Sciatic nerve (tissue), 2 donors: ENCODE measurements at regions not wholly inside any gene's neighbourhood (a gene's known extent, or its start where the extent isn't known, plus 50 kb on each side); places are given as distances from the start of the nearest gene placed in this dataset.
"Not testable (repeated sequence)": the region's sequence is repeated elsewhere in the genome, so short reads cannot be mapped to it uniquely, and the experiment has no call there.

Experiments used
- ATAC-seq: fragments of 200-7000 bp; cut with Tn5 transposase; one replicate; pipeline ENCODE4 v1.9.1; 2020; ENCODE audit warnings: mild to moderate bottlenecking, moderate library complexity
- DNase-seq: peaks from one replicate; pipeline ENCODE4 v3.0.0-alpha.2; 2020; ENCODE audit warnings: low spot score
- intact Hi-C: fragments of 100-400 bp; cut with DNase I; formaldehyde crosslinking; loops from one replicate; pipeline ENCODE4 v1.14.2; 2022
- donor health status: DM: no; HTN: no; CAD: no.
- donor health status: DM: no; HTN: no; CAD: no.

DNA sequence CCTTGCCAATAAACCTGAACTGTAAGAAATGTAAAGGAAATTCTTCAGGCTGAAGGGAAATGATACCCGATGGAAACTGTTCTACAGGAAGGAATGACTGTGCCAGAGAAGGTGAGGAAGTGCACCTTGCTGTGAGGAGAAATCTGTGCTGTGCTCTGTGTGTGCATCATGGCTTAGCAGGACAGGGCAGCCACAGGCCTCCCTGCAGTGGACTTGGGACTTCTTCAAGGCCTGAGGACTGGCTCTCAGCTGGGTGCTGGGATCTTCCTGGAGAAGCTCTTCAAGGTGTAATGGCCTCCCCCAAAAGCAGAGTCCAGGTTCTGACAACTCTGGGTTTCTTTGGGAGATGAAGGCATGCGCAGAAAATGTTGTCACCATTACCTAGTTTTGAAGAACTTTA, 145.1 kb downstream of the UQCRFS1 start:
- ATAC-seq (no peak), DNase-seq (no peak)
- intact Hi-C loops: no loop called here

DNA sequence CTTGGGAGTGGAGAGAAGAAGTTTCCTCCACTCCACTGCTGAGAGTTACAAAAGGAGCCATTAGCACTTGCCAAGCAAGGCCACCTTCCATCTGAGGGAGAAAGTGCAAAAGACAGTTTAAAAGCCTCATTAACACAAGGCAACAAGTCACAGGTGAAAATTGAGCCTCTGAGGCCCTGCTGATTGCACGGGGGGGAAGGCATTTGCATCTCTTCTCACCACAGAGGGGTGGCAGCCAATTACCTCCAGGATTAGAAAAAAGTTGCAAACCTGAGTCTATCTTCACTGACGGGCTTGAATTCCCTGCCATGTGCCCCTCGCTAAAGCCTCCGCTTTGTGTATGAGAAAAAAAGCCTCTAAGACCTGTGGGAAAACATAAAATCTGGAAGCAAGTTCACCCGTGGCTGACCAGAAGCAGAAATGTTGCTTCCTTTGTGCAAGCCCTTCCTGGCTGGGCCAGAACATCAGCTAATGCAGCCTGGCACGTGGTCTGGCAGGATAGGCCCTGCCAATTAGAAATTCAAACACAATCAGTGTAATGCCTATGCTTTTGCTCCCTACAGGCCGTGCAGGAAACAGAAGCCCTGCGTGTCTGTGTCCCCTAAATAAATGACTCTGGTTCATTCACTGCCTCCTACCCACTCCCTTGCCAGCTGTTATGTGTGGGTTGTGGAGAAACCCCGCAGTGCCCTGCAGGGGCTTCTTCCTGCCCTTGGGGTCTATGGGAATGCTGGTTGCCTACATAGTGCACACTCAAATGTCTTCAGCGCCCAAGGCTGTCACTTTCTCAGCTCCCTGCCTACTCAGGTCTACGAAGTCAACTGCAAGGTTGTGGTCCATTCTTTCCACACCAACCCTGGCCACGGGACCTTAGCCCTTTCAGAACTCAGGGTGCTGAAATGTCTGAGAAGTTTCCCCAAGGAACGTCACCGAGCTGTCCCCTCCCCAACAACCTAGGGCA, 150.2 kb downstream of the UQCRFS1 start:
- intact Hi-C loops: no loop called here
- ATAC-seq: no peak
- DNase-seq: no peak

DNA sequence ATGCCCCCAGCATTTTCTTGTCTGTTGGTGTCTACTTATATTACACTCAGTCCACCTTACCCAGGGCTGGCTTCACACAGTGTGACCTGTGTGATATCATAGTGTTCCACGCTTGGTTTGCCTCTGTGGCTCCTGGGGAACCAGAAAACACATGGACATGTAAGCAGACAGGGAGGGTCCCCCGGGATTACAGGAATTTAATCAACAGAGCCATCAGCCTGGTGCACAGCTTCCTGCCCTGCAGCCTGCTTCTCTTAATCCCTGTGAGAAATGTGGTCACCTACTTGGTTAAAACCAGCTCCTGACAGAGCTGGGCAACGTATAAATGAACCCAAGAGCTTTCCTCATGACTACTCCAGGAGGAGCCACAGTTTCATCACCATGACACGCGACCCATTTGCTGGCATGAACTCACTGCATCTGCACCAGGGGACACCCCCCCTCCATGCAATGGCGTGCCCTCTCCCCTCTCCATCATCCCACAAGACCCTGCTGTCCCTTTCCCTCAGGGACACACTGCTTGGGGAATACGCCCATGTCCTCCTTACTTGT, 152.1 kb downstream of the UQCRFS1 start:
- intact Hi-C loops: no loop called here
- DNase-seq (no peak), ATAC-seq (no peak)

DNA sequence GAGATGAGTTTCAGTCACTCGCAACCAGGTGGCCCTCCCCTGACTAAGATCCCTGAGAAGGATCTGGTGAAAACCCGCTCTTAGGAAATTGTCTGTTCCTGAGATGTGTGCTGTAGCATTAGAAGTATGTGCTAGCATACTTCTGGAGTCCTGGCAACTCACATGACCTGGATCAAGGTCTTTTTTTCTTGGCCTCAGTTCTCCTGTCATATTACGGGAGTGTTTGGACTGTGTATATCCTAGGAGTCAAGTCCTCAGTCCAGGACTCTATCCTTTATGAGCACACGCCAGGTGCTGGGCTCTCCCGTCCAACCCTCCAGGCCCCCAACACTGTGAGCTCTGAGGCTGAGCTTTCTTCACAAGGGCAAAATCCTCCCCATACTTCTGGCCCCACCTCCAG, 156.4 kb downstream of the UQCRFS1 start:
- ATAC-seq (no peak), DNase-seq (no peak)
- intact Hi-C loops: no loop called here

DNA sequence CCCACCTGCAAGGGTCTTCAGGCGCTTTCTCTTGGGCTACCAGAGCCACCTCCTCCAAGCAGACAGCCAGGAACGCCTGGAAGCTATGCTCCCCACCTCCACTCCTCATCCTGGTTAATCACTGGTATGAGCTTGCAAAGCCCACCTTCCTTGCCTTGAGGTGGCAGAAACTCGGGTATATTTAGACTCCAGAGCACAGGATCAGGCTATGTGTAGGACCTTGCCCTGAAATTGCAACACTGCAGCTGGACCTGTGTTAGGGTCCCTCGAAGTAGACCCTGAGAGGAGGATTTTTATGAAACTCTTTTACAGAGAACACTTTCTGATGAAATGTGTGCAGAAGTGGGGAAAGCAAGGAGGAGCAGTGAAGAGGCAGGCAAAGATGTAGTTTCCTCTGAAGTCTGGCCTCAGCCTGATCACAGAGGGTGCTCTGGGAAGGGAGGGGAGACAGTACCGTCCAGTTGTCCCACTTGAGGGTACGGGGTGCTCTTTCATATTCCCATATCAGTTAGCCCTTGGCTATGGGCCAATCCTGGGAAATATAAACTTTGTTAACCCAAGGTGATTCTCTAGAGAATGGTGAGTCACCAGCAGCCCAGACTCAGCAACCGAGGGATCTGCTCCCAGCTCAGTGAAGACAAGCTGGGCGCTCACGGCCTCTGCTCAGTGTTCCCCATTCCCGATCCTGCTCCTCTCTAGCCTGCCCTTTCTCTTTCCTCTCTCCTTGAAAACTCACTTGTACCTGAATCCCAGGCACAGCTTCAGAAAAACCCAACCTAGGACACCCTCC, 157.9 kb downstream of the UQCRFS1 start:
- intact Hi-C loops: no loop called here
- DNase-seq: no peak
- ATAC-seq: no peak

DNA sequence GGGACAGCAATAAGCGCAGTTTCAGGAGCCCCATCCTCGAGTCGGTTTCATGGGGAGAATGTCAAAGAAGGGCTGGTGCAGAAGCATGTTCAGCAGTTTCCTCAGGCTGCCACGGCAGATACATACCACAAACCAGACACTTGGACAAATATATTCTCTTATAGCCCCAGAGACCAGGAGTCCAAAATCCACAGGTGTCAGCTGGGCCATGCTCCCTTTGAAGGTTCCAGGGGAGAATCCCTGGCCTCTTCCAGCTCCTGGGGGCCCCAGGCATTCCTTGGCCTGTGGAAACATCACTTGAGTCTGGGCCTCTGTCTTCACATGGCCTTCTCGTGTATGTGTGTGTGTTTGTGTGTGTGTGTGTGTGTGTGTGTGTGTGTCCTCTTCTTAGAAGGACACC, 164.1 kb downstream of the UQCRFS1 start:
- intact Hi-C loops: no loop called here
- DNase-seq (no peak), ATAC-seq (no peak)

DNA sequence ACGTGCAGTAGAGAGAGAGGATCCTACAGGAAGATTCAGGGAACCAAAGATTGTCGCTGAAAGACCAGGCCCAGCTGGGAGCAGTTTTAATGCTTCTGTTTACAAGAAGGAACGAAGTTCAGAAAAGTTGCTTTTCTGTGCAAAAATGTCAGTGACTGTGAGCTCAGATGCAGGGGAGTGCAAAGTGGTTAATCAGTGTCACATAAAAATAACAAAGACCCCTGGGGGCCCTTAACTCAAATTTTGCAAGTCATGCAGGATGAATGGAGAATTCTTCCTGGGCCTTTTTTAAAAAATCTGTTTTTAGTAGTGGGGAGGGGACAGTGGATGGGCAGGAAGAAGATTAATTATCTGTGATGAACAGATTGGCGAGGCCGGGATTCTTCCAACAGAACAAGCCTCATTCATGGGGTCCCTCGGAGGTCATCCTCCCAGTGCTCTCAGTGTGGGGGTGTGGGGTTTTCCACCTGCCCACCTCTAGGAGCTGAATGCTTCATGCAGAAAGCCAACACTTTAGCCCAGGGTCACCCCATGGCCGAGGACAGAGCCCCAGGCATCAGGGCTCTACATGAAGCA, 167.2 kb downstream of the UQCRFS1 start:
- ATAC-seq (no peak), DNase-seq (no peak)
- intact Hi-C loops: no loop called here

DNA sequence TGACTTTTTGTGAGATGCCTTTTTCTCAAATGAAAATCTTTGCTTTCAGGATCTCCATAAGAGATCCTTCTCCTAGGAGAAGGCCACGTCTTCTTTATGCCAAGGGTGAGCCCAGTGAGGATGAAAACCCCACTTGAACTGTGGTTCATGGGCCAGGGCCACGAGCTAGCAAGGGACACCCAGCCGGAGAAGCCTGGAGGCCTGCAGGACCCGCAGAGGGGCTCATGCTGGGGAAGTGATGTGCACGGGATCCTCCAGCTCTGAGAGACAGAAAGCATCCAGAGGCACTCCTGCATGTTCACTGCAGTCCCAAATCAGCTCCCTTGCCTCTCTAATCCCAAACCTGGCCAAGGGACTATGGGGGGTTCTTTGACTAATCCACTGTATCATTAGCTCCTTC, 168.9 kb downstream of the UQCRFS1 start:
- ATAC-seq (no peak), DNase-seq (no peak)
- intact Hi-C loops: no loop called here

DNA sequence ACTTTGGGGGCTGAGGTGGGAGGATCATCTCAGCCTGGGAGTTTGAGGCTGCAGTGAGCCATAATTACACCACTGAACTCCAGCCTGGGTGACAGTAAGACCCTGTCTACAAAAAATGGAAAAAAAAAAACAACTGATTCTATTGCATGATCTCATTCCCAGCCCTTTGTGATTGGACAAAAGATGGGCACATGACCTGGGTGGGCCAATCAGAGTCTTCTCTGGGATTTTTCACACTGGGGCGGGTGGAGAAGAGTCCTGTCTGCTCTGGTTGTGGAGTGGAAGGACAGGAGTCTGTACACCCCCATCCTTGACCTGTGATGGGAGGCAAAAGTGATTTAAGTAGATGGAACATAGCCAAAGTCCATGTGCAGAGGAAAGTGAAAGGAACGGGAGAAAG, 170.5 kb downstream of the UQCRFS1 start:
- ATAC-seq: no peak
- no peak for DNase-seq
- intact Hi-C loops: no loop called here

DNA sequence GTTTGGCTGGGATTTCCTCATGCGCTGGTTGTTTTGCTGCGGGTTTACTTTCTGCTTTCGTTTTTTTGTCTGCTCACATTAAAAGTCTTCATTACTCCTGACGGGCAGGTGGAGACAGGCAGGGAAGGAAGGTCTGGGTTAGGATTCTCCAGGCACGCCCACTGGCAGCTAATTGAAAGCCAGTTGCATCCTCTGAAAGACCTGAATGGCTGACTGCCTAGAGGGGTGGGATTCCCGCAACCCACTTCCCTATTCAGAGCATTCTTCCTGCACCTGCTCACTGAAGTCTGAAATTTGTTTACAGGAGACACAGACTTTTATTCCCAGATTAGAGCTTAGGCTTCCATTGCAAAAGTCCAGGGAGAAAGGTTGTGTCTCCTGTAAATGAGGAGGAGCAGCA, 172.0 kb downstream of the UQCRFS1 start:
- DNase-seq (no peak), ATAC-seq (no peak)
- intact Hi-C loops: no loop called here

DNA sequence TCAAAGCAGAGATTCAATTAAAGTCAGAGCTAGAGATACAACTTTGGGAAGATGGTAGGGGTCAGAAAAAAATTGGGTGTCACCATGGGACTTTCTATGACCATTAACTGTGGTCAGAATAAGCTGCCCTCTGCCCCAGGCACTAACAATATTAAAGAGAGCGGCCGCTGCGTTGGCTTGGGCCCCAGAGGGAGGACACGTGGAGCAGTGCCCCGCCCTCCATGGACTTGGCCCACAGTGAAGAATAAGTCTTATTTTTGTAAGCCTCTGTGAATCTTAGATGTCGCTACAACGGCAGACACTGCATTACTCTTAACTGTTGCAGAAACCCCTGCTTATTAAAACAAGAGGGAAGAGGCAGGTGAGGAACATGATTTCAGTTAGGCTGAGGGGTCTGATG, 172.7 kb downstream of the UQCRFS1 start:
- DNase-seq (no peak), ATAC-seq (peak; percentile 78)
- intact Hi-C loops: no loop called here

DNA sequence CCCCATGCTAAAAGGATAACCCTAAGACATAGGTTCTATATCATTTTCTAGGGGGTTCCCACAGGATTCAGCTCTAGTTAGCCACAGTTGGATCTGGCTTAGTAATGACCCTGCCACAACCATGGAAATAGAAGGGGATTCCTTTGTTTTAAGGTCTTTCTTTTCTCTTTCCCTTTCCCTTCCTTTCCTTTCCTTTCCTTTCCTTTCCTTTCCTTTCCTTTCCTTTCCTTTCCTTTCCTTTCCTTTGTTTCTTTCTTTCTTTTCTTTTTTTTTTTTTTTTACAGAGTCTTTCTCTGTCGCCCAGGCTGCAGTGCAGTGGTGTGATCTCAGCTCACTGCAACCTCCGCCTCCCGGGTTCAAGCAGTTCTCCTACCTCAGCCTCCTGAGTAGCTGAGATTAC, 173.9 kb downstream of the UQCRFS1 start:
- ATAC-seq, DNase-seq, intact Hi-C loops: not testable (repeated sequence)

DNA sequence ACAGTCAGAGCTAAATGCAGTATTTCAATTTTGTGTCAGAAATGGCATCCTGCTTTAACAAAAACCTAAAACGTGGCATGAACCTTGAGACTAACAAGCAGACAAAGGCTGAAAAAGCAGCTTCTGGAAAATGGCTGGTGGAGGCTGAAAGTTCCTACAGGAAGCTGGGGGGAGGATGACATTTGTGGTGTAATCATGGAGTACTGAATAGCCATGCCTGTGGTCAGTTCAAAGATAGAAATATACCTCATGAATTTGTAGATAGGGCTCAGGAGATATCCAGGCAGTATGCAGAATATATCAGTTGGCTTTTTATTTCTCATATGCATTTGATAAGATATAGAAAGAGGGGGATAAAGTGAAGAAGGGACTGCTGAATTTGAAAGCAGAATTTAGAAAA, 181.7 kb downstream of the UQCRFS1 start:
- ATAC-seq (no peak), DNase-seq (no peak)
- intact Hi-C loops: no loop called here

DNA sequence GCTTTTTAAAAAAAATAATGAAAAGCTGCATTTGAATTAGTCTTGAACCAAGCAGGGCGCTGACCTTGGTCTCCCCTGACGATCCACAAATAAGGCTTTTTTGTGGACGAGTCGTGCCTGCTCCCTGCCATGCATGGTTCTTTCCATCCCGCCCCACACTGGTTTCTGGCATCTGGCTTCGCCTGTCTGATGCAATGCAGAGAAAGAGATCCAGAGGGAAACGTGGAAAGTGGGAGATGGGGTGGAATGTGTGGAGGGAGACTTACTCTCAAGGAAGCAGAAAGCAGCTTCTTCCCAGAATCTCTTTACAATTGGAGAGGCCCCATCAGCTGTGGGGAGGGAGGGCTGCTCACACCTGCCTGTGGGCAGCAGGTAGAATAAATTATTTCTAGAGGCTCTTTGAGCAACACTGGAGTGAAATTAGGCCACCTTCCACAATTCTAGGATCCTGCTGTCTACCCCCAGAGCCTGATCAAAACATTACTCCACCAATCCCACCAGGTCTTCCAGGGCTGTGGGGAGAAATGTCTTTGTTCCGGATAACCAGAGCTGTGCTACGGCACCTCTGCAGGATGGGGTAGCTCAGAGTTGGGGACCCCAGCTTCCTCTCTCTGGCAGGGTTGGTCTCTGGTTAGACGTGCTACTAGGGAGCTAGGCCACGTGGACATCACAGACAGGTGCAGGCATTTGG, 183.5 kb downstream of the UQCRFS1 start:
- intact Hi-C loops: no loop called here
- DNase-seq (no peak), ATAC-seq (no peak)

DNA sequence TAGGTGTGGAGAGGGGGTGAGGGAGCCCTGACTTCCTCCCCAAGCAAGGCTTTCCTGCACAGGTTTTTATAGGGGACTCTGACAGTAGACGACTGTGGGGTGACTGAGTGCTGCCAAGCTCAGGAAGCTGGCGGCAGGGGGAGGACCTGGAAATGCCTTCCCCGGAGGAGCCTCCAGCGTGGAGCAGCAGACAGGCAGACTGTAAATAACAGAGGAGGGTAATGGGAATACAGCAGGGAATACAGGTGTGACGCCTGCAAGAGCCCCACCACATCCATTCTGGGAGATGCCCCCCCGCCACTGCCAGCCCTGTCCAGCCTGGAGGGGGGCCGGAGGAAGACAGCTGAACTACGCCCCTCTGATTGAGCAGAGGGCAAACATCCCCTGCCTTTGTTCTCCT, 190.4 kb downstream of the UQCRFS1 start:
- intact Hi-C loops: no loop called here
- no peak for DNase-seq
- no peak for ATAC-seq

DNA sequence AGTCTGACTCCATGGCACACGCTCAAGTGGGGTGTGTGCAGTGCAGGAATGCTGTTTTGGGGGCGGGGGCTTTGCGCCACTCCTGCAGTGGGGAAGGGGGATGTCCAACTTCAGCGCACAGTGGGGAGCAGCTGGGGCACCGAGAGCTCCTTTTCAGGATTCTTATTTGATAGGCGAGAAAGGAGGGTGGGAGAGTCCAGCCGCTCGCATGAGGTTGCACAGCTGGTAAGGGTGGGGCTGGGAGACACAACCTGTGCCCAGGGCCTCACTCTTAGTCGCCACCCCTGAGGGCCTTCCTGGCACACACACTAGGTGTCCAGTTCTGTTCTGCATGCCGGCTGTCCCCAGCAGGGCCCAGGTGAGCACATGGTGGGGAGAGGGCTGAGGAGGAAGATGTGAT, 190.8 kb downstream of the UQCRFS1 start:
- intact Hi-C loops: no loop called here
- DNase-seq (no peak), ATAC-seq (no peak)

DNA sequence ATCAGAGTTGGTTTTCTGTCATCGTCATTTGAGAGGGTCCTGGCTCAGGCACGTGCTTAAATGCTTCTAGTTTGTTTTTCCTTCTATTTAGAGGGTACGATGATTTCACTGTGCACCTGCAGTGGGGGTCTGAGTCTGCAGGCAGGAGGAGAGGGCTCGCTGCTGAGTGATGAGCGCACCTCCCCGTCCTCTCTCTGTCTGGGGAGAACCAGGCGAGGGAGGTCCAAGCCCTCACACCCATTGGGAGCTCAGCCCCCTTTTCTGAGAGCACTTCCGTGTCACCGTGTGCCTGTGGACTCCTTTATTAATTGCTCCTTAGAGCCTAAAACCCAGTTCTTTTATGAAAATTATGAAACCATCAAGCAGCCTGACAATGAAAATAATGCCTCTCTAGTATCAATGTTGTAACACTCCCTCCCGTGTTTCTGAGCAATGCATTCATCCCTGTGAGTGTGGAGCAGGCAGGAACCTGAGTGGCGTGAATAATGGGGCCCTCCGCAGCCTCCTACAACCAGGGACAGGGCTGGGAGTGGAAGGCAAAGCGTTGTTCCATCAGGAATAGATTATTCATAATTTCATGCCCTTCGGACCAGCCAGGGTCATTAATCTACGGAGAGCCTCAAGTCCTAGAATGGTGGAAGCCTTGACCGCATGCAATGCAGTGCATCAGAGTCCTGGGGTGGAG, 191.6 kb downstream of the UQCRFS1 start:
- intact Hi-C loops: no loop called here
- DNase-seq: no peak
- no peak for ATAC-seq

DNA sequence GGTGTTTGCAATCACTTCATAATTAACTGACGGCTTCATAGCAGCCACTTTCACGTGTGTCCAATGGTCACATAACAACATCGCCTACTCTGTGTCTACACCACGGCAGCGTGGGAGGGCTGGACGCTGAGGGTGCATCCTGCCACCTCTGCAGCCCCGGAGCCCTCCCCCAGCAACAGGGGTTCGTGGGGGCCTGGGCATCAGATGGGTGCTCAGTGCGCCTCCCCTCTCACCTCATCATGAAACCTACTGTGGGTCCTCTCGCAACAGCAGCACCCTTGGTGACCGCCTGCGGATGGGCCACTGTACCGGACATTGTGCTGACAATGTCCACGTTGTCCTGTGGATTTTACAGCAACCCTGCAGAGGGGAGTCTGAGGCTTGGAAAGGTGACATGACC, 193.5 kb downstream of the UQCRFS1 start:
- ATAC-seq (no peak), DNase-seq (no peak)
- intact Hi-C loops: no loop called here

DNA sequence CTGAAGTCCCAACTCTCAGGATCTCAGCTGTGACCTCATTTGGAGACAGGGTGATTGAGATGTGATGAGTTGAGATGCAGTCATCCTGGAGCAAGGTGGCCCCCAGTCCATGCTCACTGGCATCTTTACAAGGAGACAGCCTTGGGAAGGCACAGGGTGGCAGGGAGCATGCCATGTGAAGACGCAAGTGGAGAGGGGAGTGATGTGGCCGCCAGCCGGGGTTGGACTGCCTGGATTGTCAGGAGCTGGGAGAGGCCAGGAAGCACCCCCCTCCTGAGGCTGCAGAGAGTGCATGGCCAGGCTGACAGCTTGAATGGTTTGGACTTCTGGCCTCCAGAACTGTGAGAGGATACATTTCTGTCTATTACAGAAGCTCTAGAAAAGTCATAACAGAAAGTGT, 194.4 kb downstream of the UQCRFS1 start:
- intact Hi-C loops: no loop called here
- no peak for ATAC-seq

More for the DNA sequence above, 194.4 kb downstream of the UQCRFS1 start:
- no peak for DNase-seq
